NCI-H187 (cell line): ENCODE measurements at regions not wholly inside any gene's neighbourhood (a gene's known extent, or its start where the extent isn't known, plus 50 kb on each side); places are given as distances from the start of the nearest gene placed in this dataset.

Experiments
- DNase-seq, 2 experiments: peaks; one replicate each; lab custom pipeline; 2025; lab: John Stamatoyannopoulos, UW

- no peak for DNase-seq
Observed at GRCh38 chr9:115615821-115616665, 498.1 kb upstream of the TNC start.

GRCh38 chr9:115616666-115617239 lies 498.8 kb upstream of the TNC start:
- no peak for DNase-seq

GRCh38 chr9:115625251-115625650 lies 507.3 kb upstream of the TNC start:
- no peak for DNase-seq

- no peak for DNase-seq
Observed at GRCh38 chr9:115625954-115626353, 508.0 kb upstream of the TNC start.

- DNase-seq, result no peak
Observed at GRCh38 chr9:115627511-115627910, 509.6 kb upstream of the TNC start.

GRCh38 chr9:115628426-115628825 lies 510.5 kb upstream of the TNC start:
- no peak for DNase-seq

- no peak for DNase-seq
Observed at GRCh38 chr9:115629879-115630840, 512.2 kb upstream of the TNC start.

- DNase-seq, result no peak
Observed at GRCh38 chr9:115632391-115632790, 514.4 kb upstream of the TNC start.

GRCh38 chr9:115633104-115633503 lies 515.1 kb upstream of the TNC start:
- no peak for DNase-seq

GRCh38 chr9:115635680-115636383 lies 517.8 kb upstream of the PAPPA start:
- DNase-seq, result no peak

- DNase-seq, result no peak
Observed at GRCh38 chr9:115636596-115636995, 517.0 kb upstream of the PAPPA start.

GRCh38 chr9:115637661-115638060 lies 515.9 kb upstream of the PAPPA start:
- DNase-seq, result no peak

- no peak for DNase-seq
Observed at GRCh38 chr9:115640887-115641286, 512.7 kb upstream of the PAPPA start.

- no peak for DNase-seq
Observed at GRCh38 chr9:115642285-115642684, 511.3 kb upstream of the PAPPA start.

- DNase-seq, result no peak
Observed at GRCh38 chr9:115643948-115644727, 509.5 kb upstream of the PAPPA start.

GRCh38 chr9:115649991-115650472 lies 503.6 kb upstream of the PAPPA start:
- DNase-seq, result no peak

- no peak for DNase-seq
Observed at GRCh38 chr9:115650768-115651167, 502.8 kb upstream of the PAPPA start.

GRCh38 chr9:115651461-115651860 lies 502.1 kb upstream of the PAPPA start:
- no peak for DNase-seq

- no peak for DNase-seq
Observed at GRCh38 chr9:115653171-115653606, 500.4 kb upstream of the PAPPA start.

GRCh38 chr9:115657695-115658094 lies 495.9 kb upstream of the PAPPA start:
- no peak for DNase-seq

- DNase-seq, result no peak
Observed at GRCh38 chr9:115665519-115665918, 488.1 kb upstream of the PAPPA start.
